HCT116 (cell line): ENCODE measurements at regions not wholly inside any gene's neighbourhood (a gene's known extent, or its start where the extent isn't known, plus 50 kb on each side); places are given as distances from the start of the nearest gene placed in this dataset.

Experiments
- ATAC-seq: fragments of 200-7000 bp; cut with Tn5 transposase; 2 replicates; pipeline ENCODE4 v1.9.1; 2020; ENCODE audit warnings: mild to moderate bottlenecking, moderate library complexity
- BruUV-seq: library from RNA; stranded (reverse); fragments of 400-500 nt; replicated peaks from 2 replicates; lab custom pipeline; 2021; lab: Mats Ljungman, UMichigan
- CTCF ChIA-PET: fragments of 300-600 bp; sonication (Branson Sonifier 250); formaldehyde crosslinking; loops from one replicate; lab custom pipeline; 2021; ENCODE audit warnings: antibody characterized with exemption; lab: Charles Lee
- POLR2A ChIA-PET: fragments of 300-600, 350-600 bp; sonication (Branson Sonifier 250); formaldehyde crosslinking; loops from one replicate; lab custom pipeline; 2021; ENCODE audit warnings: antibody characterized with exemption; lab: Charles Lee
- RAD21 ChIA-PET, 2 experiments: fragments of 300-600 bp; sonication (Branson Sonifier 250); formaldehyde crosslinking; loops; one replicate each; lab custom pipeline; 2023; ENCODE audit warnings: low total read pairs in 2 of 2; ENCODE audit not compliant: uncharacterized antibody in 2 of 2, unreplicated experiment in 2 of 2, low non-redundant PET in 1 of 2; lab: Charles Lee
- DNase-seq: peaks from one replicate; pipeline ENCODE4 v3.0.0-alpha.2; 2010; ENCODE audit warnings: low read depth, low spot score
- H2AFZ ChIP-seq: fragments of 200-600 bp; shearing (Covaris generic), sonication (generic); 2 replicates; pipeline ENCODE4 v1.6.1; 2017; ENCODE audit warnings: low read depth, mixed run types, mixed read lengths, antibody characterized with exemption, low read length; ENCODE audit not compliant: poor library complexity, severe bottlenecking
- H3K27ac ChIP-seq: 2 replicates; pipeline ENCODE4 v1.5.1; 2012; ENCODE audit warnings: low read depth, low read length
- H3K27me3 ChIP-seq: fragments of 200-600 bp; sonication (generic); 2 replicates; pipeline ENCODE4 v1.6.1; 2016; ENCODE audit warnings: mixed run types, low read length, mixed read lengths; ENCODE audit not compliant: insufficient read depth
- H3K36me3 ChIP-seq, 2 experiments: fragments of 200-500 bp in 1 of 2; fragments of 200-600 bp in 1 of 2; sonication (Bioruptor generic) in 1 of 2; sonication (generic) in 1 of 2; 2 replicates each; pipeline versions ENCODE4 v1.5.1 to v1.6.1; 2014 to 2016; ENCODE audit warnings: low read length in 2 of 2, inconsistent platforms in 1 of 2, mixed read lengths in 1 of 2, mixed run types in 1 of 2; ENCODE audit not compliant: insufficient read depth in 2 of 2, control insufficient read depth in 1 of 2
- H3K4me1 ChIP-seq, 2 experiments: fragments of 200-600 bp in 1 of 2; sonication (generic) in 1 of 2; 2 replicates each; pipeline versions ENCODE4 v1.5.1 to v1.6.1; 2012 to 2017; ENCODE audit warnings: low read length in 2 of 2, inconsistent platforms in 1 of 2, mild to moderate bottlenecking in 1 of 2, mixed read lengths in 1 of 2, mixed run types in 1 of 2, moderate library complexity in 1 of 2; ENCODE audit not compliant: insufficient read depth in 2 of 2, control insufficient read depth in 1 of 2
- H3K4me2 ChIP-seq: fragments of 200-600 bp; sonication (generic); 2 replicates; pipeline ENCODE4 v1.6.1; 2017; ENCODE audit warnings: mixed run types, low read length, mixed read lengths
- H3K4me3 ChIP-seq, 2 experiments: fragments of 200-600 bp in 1 of 2; sonication (generic) in 1 of 2; replicated peaks in 1 of 2; 2 replicates each; pipeline ENCODE4 v1.5.1; 2011 to 2016; ENCODE audit warnings: low read length in 2 of 2, control low read depth in 1 of 2, low read depth in 1 of 2, mild to moderate bottlenecking in 1 of 2, mixed read lengths in 1 of 2, mixed run types in 1 of 2
- H3K79me2 ChIP-seq: fragments of 200-600 bp; sonication (generic); 2 replicates; pipeline ENCODE4 v1.6.1; 2017; ENCODE audit warnings: mild to moderate bottlenecking, mixed run types, low read length, moderate library complexity, mixed read lengths; ENCODE audit not compliant: insufficient read depth
- H3K9ac ChIP-seq: fragments of 200-600 bp; sonication (generic); 2 replicates; pipeline ENCODE4 v1.6.1; 2016; ENCODE audit warnings: low read length, mixed read lengths
- H3K9me2 ChIP-seq: fragments of 200-600 bp; sonication (generic), shearing (Covaris generic); 2 replicates; pipeline ENCODE4 v1.6.1; 2017; ENCODE audit warnings: mixed run types, mild to moderate bottlenecking, moderate library complexity; ENCODE audit not compliant: insufficient read depth
- H3K9me3 ChIP-seq, 2 experiments: fragments of 200-500 bp in 1 of 2; fragments of 200-600 bp in 1 of 2; sonication (Bioruptor generic) in 1 of 2; sonication (generic) in 1 of 2; 2 replicates each; pipeline ENCODE4 v1.6.1; 2014 to 2017; ENCODE audit warnings: low read length in 2 of 2, mixed read lengths in 2 of 2, inconsistent platforms in 1 of 2, low read depth in 1 of 2, mild to moderate bottlenecking in 1 of 2, mixed run types in 1 of 2, moderate library complexity in 1 of 2; ENCODE audit not compliant: control insufficient read depth in 1 of 2, insufficient read depth in 1 of 2
- H4K20me1 ChIP-seq: fragments of 200-600 bp; sonication (generic), shearing (Covaris generic); 2 replicates; pipeline ENCODE4 v1.6.1; 2017; ENCODE audit warnings: mixed run types, mild to moderate bottlenecking, moderate library complexity; ENCODE audit not compliant: insufficient read depth
- ATF3 ChIP-seq: IDR thresholded peaks from 2 replicates; pipeline ENCODE4 v1.6.1; 2012
- CBX3 ChIP-seq: IDR thresholded peaks from 2 replicates; pipeline ENCODE4 v1.6.1; 2012; ENCODE audit warnings: low read depth
- ELF1 ChIP-seq: IDR thresholded peaks from 2 replicates; pipeline ENCODE4 v1.6.1; 2012; ENCODE audit warnings: low read depth, borderline replicate concordance
- EZH2 ChIP-seq: fragments of 200-600 bp; sonication (generic); IDR thresholded peaks from 2 replicates; pipeline ENCODE4 v1.6.1; 2017; ENCODE audit warnings: antibody characterized with exemption, mixed run types
- FOSL1 ChIP-seq: IDR thresholded peaks from 2 replicates; pipeline ENCODE4 v1.6.1; 2012; ENCODE audit warnings: low read depth
- MAX ChIP-seq: IDR thresholded peaks from 2 replicates; pipeline ENCODE4 v1.6.1; 2012
- POLR2AphosphoS5 ChIP-seq: IDR thresholded peaks from 2 replicates; pipeline ENCODE4 v1.6.1; 2011; ENCODE audit warnings: mild to moderate bottlenecking, low read depth, low read length, moderate library complexity
- REST ChIP-seq: IDR thresholded peaks from 2 replicates; pipeline ENCODE4 v1.6.1; 2012; ENCODE audit warnings: low read depth
- intact Hi-C: fragments of 100-400 bp; cut with micrococcal nuclease; formaldehyde crosslinking; loops from 2 replicates; pipeline ENCODE4 v1.10.0; 2022

- no peak for TF ChIP-seq REST
- no peak for TF ChIP-seq ATF3
- no peak for TF ChIP-seq MAX
- TF ChIP-seq EZH2, result no peak
- TF ChIP-seq FOSL1, result no peak
- no peak for TF ChIP-seq POLR2AphosphoS5
Observed at GRCh38 chr14:28196878-28197277, 569.7 kb upstream of the FOXG1 start (continued).

GRCh38 chr14:28220391-28220790 lies 546.2 kb upstream of the FOXG1 start:
- peaks cover 13 to 26% of the 10 kb centered on the region in 2 experiments; a peak in 2 of 4 replicates for H3K9me3 ChIP-seq
- no peak overlapping the region for H2AFZ ChIP-seq
- no peaks in the 10 kb centered on the region for H3K4me1 ChIP-seq
- no peaks in the 10 kb centered on the region for H3K27me3 ChIP-seq
- TF ChIP-seq REST (no peak), CBX3 (no peak), ELF1 (no peak), FOSL1 (no peak)
- no peaks in the 10 kb centered on the region for H3K36me3 ChIP-seq
- intact Hi-C loops, result no loop called here
- POLR2A ChIA-PET, result no interaction called here
- no peak overlapping the region for H3K4me3 ChIP-seq
- no peak overlapping the region for H3K9ac ChIP-seq
- RAD21 ChIA-PET, result no interaction called here
- CTCF ChIA-PET, result no interaction called here
- no peaks in the 10 kb centered on the region for H3K9me2 ChIP-seq
- no peak for ATAC-seq
- H3K79me2 ChIP-seq, result no peaks in the 10 kb centered on the region
- H3K27ac ChIP-seq, result no peak overlapping the region
- no peaks in the 10 kb centered on the region for H4K20me1 ChIP-seq
- no TSS peak for BruUV-seq
- DNase-seq, result no peak
- H3K4me2 ChIP-seq, result no peak overlapping the region
